ENCODE measurements at regions not wholly inside any gene's neighbourhood (a gene's known extent, or its start where the extent isn't known, plus 50 kb on each side); places are given as distances from the start of the nearest gene placed in this dataset.
A peak's percentile ranks its signal among the peaks of the same experiment; 100 is the strongest.

DNA sequence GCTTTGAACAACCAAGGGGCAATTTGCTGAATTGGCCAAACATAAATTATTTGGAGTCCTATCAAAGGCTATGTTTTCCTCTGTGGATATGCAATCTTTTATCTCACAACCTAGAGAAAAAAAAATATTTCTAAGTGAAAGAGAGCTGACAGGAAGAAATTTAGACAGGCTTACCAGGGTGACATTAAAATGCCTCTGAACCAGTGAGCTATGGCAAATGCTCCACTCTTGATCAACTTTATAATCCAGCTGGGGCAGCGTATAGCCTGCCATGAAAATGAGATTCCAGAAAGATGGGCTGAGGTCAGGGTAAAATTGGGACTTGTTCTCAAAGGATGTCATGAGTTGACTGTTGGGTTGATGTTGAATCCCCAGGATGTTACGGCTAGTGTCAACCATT, 399.3 kb upstream of the TRPC7 start:
- no peak overlapping the region for H3K4me3 ChIP-seq (ENCODE audit: low read depth in 2 of 2, low read length in 1 of 2)
- H3K4me2 ChIP-seq = no peak overlapping the region
- DNase-seq = no peak
- H3K36me3 ChIP-seq (replicated peaks in 1 of 2; ENCODE audit: control insufficient read depth in 1 of 2, insufficient read depth in 2 of 2, low read length in 1 of 2) = no peaks in the 10 kb centered on the region
- no peaks in the 10 kb centered on the region; a peak in 1 of 4 replicates for H3K4me1 ChIP-seq (ENCODE audit: control insufficient read depth in 1 of 2, insufficient read depth in 2 of 2, low read depth in 1 of 2, low read length in 1 of 2)
- no peaks in the 10 kb centered on the region for H3K79me2 ChIP-seq (ENCODE audit: insufficient read depth)
- H3K9me2 ChIP-seq = no peaks in the 10 kb centered on the region
- CTCF ChIA-PET = no interaction called here
- no peak overlapping the region for H3K27ac ChIP-seq (ENCODE audit: low read depth in 2 of 2, low read length in 1 of 2)
- H3K9ac ChIP-seq = no peak overlapping the region
- H2AFZ ChIP-seq (ENCODE audit: low read depth) = no peak overlapping the region
- no peaks in the 10 kb centered on the region for H3K27me3 ChIP-seq (ENCODE audit: insufficient read depth)
- H4K20me1 ChIP-seq (ENCODE audit: insufficient read depth) = no peaks in the 10 kb centered on the region
- 33% methylated on average over 2 of the region's 2 CpGs for WGBS (ENCODE audit: low lambda C conversion rate)
- no peaks in the 10 kb centered on the region for H3K9me3 ChIP-seq
- no peaks in the 10 kb centered on the region for H3F3A ChIP-seq (replicated peaks; ENCODE audit: insufficient read depth)
- TF ChIP-seq, protein P1, sequence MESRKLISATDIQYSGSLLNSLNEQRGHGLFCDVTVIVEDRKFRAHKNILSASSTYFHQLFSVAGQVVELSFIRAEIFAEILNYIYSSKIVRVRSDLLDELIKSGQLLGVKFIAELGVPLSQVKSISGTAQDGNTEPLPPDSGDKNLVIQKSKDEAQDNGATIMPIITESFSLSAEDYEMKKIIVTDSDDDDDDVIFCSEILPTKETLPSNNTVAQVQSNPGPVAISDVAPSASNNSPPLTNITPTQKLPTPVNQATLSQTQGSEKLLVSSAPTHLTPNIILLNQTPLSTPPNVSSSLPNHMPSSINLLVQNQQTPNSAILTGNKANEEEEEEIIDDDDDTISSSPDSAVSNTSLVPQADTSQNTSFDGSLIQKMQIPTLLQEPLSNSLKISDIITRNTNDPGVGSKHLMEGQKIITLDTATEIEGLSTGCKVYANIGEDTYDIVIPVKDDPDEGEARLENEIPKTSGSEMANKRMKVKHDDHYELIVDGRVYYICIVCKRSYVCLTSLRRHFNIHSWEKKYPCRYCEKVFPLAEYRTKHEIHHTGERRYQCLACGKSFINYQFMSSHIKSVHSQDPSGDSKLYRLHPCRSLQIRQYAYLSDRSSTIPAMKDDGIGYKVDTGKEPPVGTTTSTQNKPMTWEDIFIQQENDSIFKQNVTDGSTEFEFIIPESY (IDR thresholded peaks at IDR 0.05; ENCODE audit: borderline replicate concordance, low read depth) = no peak
- TF ChIP-seq GABPA (IDR thresholded peaks at IDR 0.05; ENCODE audit: low read depth) (no peak), RXRA (IDR thresholded peaks at IDR 0.05; ENCODE audit: borderline replicate concordance, low read depth) (no peak), FOXM1 (IDR thresholded peaks at IDR 0.05; ENCODE audit: low read depth) (no peak), TCF12 (IDR thresholded peaks at IDR 0.05) (no peak), FOSL2 (IDR thresholded peaks at IDR 0.05; ENCODE audit: borderline replicate concordance, low read depth) (no peak), GATA2 (CRISPR knock-in tag; IDR thresholded peaks at IDR 0.05) (no peak), POLR2AphosphoS5 (IDR thresholded peaks at IDR 0.05; ENCODE audit: low read depth, low read length) (no peak), SMC3 (IDR thresholded peaks at IDR 0.05; ENCODE audit: low read depth, low read length) (no peak), NRF1 (IDR thresholded peaks at IDR 0.05; ENCODE audit: low read depth, low read length) (no peak), MXI1 (IDR thresholded peaks at IDR 0.05; ENCODE audit: low read depth, low read length) (no peak)
- TF ChIP-seq, protein P2, sequence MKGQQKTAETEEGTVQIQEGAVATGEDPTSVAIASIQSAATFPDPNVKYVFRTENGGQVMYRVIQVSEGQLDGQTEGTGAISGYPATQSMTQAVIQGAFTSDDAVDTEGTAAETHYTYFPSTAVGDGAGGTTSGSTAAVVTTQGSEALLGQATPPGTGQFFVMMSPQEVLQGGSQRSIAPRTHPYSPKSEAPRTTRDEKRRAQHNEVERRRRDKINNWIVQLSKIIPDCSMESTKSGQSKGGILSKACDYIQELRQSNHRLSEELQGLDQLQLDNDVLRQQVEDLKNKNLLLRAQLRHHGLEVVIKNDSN (IDR thresholded peaks at IDR 0.05; ENCODE audit: borderline replicate concordance, low read depth) = no peak
- POLR2A ChIA-PET = no interaction called here

DNA sequence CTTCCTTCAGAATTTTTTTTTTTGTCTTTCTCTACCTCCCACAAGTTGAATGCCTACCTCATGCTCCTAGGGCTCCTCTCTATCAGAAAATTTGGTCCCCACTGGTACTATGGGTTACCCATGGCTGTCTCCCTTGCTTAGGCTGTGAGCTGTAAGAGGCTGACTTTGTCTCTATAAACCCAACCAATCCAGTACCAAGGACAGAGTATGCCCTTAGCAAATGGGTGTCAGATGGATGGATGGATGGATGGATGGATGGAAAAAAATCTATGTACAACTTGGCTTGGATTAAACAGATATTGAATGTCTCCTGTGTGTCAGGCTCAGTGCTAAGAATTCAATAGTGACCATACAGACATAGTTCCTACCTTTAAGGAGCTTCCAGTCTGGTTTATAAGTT, 398.2 kb upstream of the TRPC7 start:
- Histone ChIP-seq H3K27ac (ENCODE audit: low read depth in 2 of 2, low read length in 1 of 2) (no peak overlapping the region), H2AFZ (ENCODE audit: low read depth) (no peak overlapping the region), H3K4me3 (ENCODE audit: low read depth in 2 of 2, low read length in 1 of 2) (no peak overlapping the region), H3K27me3 (ENCODE audit: insufficient read depth) (no peaks in the 10 kb centered on the region), H3K4me1 (ENCODE audit: control insufficient read depth in 1 of 2, insufficient read depth in 2 of 2, low read depth in 1 of 2, low read length in 1 of 2) (no peaks in the 10 kb centered on the region; a peak in 1 of 4 replicates), H3F3A (replicated peaks; ENCODE audit: insufficient read depth) (no peaks in the 10 kb centered on the region), H3K79me2 (ENCODE audit: insufficient read depth) (no peaks in the 10 kb centered on the region), H4K20me1 (ENCODE audit: insufficient read depth) (no peaks in the 10 kb centered on the region), H3K9ac (no peak overlapping the region), H3K4me2 (no peak overlapping the region), H3K36me3 (replicated peaks in 1 of 2; ENCODE audit: control insufficient read depth in 1 of 2, insufficient read depth in 2 of 2, low read length in 1 of 2) (no peaks in the 10 kb centered on the region), H3K9me2 (no peaks in the 10 kb centered on the region), H3K9me3 (no peaks in the 10 kb centered on the region)
- ChIA-PET CTCF (no interaction called here), POLR2A (interaction anchor here (0.7 kb wide), 1 partner anchor 581 kb away, joined by 4 read pairs; no protein-coding TSS in a partner anchor)
- no peak for DNase-seq
- TF ChIP-seq TCF12 (IDR thresholded peaks at IDR 0.05) = no peak
- TF ChIP-seq, protein P3, sequence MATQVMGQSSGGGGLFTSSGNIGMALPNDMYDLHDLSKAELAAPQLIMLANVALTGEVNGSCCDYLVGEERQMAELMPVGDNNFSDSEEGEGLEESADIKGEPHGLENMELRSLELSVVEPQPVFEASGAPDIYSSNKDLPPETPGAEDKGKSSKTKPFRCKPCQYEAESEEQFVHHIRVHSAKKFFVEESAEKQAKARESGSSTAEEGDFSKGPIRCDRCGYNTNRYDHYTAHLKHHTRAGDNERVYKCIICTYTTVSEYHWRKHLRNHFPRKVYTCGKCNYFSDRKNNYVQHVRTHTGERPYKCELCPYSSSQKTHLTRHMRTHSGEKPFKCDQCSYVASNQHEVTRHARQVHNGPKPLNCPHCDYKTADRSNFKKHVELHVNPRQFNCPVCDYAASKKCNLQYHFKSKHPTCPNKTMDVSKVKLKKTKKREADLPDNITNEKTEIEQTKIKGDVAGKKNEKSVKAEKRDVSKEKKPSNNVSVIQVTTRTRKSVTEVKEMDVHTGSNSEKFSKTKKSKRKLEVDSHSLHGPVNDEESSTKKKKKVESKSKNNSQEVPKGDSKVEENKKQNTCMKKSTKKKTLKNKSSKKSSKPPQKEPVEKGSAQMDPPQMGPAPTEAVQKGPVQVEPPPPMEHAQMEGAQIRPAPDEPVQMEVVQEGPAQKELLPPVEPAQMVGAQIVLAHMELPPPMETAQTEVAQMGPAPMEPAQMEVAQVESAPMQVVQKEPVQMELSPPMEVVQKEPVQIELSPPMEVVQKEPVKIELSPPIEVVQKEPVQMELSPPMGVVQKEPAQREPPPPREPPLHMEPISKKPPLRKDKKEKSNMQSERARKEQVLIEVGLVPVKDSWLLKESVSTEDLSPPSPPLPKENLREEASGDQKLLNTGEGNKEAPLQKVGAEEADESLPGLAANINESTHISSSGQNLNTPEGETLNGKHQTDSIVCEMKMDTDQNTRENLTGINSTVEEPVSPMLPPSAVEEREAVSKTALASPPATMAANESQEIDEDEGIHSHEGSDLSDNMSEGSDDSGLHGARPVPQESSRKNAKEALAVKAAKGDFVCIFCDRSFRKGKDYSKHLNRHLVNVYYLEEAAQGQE (IDR thresholded peaks at IDR 0.05; ENCODE audit: low read depth, low read length) = peak; percentile 76; the same call in 1 of the 2 replicates
- no peak for TF ChIP-seq CHD2 (IDR thresholded peaks at IDR 0.05; ENCODE audit: low read length, partially characterized antibody)
- no peak for TF ChIP-seq MXI1 (IDR thresholded peaks at IDR 0.05; ENCODE audit: low read depth, low read length)
- no peak for TF ChIP-seq NFIC (IDR thresholded peaks at IDR 0.05; ENCODE audit: borderline replicate concordance)

Measured in SK-N-SH (cell line).